Thymus (tissue), 11 donors: ENCODE measurements at regions not wholly inside any gene's neighbourhood (a gene's known extent, or its start where the extent isn't known, plus 50 kb on each side); places are given as distances from the start of the nearest gene placed in this dataset.

ENCODE experiments used
- DNase-seq, 9 donors: peaks; one replicate each; pipeline ENCODE4 v3.0.0-alpha.2; 2013; ENCODE audit warnings: low spot score in 9 of 9, low read depth in 6 of 9, missing footprints in 1 of 9
- H3K27ac ChIP-seq, 2 donors: one replicate each; pipeline ENCODE4 v1.5.1; 2013; ENCODE audit warnings: control low read depth in 1 of 2, low read depth in 1 of 2, low read length in 1 of 2, mild to moderate bottlenecking in 1 of 2, moderate library complexity in 1 of 2
- H3K27me3 ChIP-seq, 2 donors: one replicate each; pipeline ENCODE4 v1.5.1; 2013; ENCODE audit warnings: low read length in 1 of 2; ENCODE audit not compliant: control insufficient read depth in 2 of 2, insufficient read depth in 1 of 2
- H3K36me3 ChIP-seq, 2 donors: one replicate each; pipeline ENCODE4 v1.5.1; 2013; ENCODE audit warnings: low read length in 1 of 2, mild to moderate bottlenecking in 1 of 2, moderate library complexity in 1 of 2; ENCODE audit not compliant: control insufficient read depth in 2 of 2, insufficient read depth in 2 of 2
- H3K4me1 ChIP-seq, 2 donors: one replicate each; pipeline ENCODE4 v1.5.1; 2013; ENCODE audit warnings: low read length in 2 of 2; ENCODE audit not compliant: control insufficient read depth in 2 of 2, insufficient read depth in 2 of 2
- H3K4me3 ChIP-seq, 2 donors: one replicate each; pipeline ENCODE4 v1.5.1; 2013; ENCODE audit warnings: low read length in 2 of 2, control low read depth in 1 of 2, mild to moderate bottlenecking in 1 of 2
- H3K9me3 ChIP-seq, 2 donors: one replicate each; pipeline ENCODE4 v1.5.1; 2013; ENCODE audit warnings: low read length in 1 of 2, mild to moderate bottlenecking in 1 of 2; ENCODE audit not compliant: control insufficient read depth in 2 of 2, insufficient read depth in 1 of 2
- WGBS: extraction: QIAGEN DNeasy Blood & Tissue Kit; methylation state at CpG from one replicate; pipeline ENCODE4 v1.1.7; 2013; 5-methylcytosine and 5-hydroxymethylcytosine counted together
- donor health status: healthy.

- Histone ChIP-seq H3K9me3 (no peaks in the 10 kb centered on the region), H3K27me3 (no peaks in the 10 kb centered on the region), H3K36me3 (no peaks in the 10 kb centered on the region), H3K27ac (no peak overlapping the region), H3K4me3 (no peak overlapping the region), H3K4me1 (no peaks in the 10 kb centered on the region)
- no peak for DNase-seq
- 88% methylated on average over 2 of the region's 2 CpGs for WGBS
Observed at GRCh38 chr3:124293584-124293983, 301.7 kb upstream of the ROPN1 start.

GRCh38 chr3:124295362-124295761 is 303.4 kb upstream of the ROPN1 start:
- no peak overlapping the region for H3K27ac ChIP-seq
- no peak overlapping the region for H3K4me3 ChIP-seq
- H3K27me3 ChIP-seq = no peaks in the 10 kb centered on the region
- no peaks in the 10 kb centered on the region for H3K4me1 ChIP-seq
- no peaks in the 10 kb centered on the region for H3K36me3 ChIP-seq
- no peak for DNase-seq
- H3K9me3 ChIP-seq = no peaks in the 10 kb centered on the region
- 97% methylated on average over 3 of the region's 3 CpGs for WGBS

GRCh38 chr3:124296406-124296805 is 304.5 kb upstream of the ROPN1 start:
- 81% methylated on average over 7 of the region's 7 CpGs for WGBS

DNA sequence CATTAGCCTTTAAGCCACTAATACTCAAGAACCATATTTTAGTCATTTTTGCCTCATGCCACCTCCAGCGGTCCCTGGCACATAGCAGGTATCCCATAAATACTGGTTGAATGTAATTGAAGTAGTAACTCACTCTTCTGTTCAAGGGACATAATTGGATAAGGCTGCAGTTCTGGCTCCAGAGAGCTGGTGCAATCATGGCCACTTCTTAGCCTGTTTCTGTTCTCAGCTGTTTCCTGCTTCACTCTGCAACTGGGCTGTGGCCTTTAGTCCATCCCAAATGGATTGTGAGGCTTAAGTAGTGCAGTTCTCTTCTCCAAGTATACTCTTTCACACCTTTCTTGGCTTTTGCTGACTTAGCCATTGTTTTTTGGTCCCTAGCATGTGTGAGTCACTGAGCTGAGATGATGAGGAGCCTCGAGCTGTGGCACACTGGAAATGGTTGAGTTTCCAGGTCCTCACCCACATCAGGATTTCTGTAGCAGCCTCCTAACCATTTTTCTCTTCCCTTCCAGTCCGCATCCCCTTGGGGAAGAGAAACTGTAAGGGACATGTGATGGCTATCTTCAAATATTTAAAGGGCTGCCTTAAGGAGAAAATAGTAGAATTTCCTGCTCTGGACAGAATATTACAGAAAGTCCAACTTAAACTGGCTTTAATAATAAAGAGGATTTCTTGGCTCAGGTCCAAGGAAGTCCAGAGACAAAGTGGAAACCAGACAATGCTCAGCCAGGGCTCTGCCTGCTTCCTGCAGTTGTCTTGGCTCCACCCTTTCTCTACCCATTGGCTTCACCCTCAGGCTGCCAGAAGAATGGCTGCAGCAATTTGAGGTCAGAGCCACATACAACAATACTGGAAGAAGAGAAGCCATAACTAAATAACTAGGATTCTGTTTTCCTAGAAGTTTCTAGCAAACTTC is 305.4 kb upstream of the ROPN1 start:
- Histone ChIP-seq H3K27me3 (no peaks in the 10 kb centered on the region), H3K9me3 (no peaks in the 10 kb centered on the region), H3K4me3 (no peak overlapping the region), H3K4me1 (no peaks in the 10 kb centered on the region), H3K36me3 (no peaks in the 10 kb centered on the region), H3K27ac (no peak overlapping the region)
- no peak for DNase-seq
- 89% methylated on average over 3 of the region's 3 CpGs for WGBS

More at GRCh38 chr3:124296406-124296805, 304.5 kb upstream of the ROPN1 start:
- Histone ChIP-seq H3K27ac (no peak overlapping the region), H3K4me1 (no peaks in the 10 kb centered on the region), H3K4me3 (no peak overlapping the region), H3K27me3 (no peaks in the 10 kb centered on the region), H3K9me3 (no peaks in the 10 kb centered on the region), H3K36me3 (no peaks in the 10 kb centered on the region)
- no peak for DNase-seq

DNA sequence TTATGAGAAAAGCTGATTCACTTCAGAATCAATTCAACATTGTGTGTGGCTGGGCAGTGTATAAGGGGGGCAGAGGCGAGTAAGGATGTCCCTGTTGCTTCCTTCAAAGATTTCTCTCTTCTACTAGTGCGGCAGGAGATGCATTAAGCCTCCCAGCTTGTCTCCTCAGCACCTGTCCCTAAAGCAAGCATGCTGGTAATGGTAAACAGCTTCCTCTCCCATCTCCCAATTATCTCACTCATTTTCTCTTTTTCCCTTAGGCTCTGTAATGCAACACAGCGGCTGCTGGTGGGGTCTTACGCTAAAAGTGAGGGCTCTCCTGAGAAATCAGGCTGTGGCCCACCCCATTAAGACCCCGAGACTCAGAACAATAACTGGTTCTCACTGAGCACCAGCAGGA is 306.4 kb upstream of the ROPN1 start:
- Histone ChIP-seq H3K36me3 (no peaks in the 10 kb centered on the region), H3K9me3 (no peaks in the 10 kb centered on the region), H3K4me1 (no peaks in the 10 kb centered on the region), H3K4me3 (no peak overlapping the region), H3K27ac (no peak overlapping the region), H3K27me3 (no peaks in the 10 kb centered on the region)
- no peak for DNase-seq
- 96% methylated on average over 5 of the region's 5 CpGs for WGBS

GRCh38 chr3:124298951-124299350 is 307.0 kb upstream of the ROPN1 start:
- Histone ChIP-seq H3K36me3 (no peaks in the 10 kb centered on the region), H3K27ac (no peak overlapping the region), H3K27me3 (no peaks in the 10 kb centered on the region), H3K9me3 (no peaks in the 10 kb centered on the region), H3K4me1 (no peaks in the 10 kb centered on the region), H3K4me3 (no peak overlapping the region)
- 78% methylated on average over 6 of the region's 6 CpGs for WGBS
- no peak for DNase-seq

- WGBS = 100% methylated on average over 1 of the region's 1 CpG
Observed at GRCh38 chr3:124299831-124300230, 307.9 kb upstream of the ROPN1 start.

GRCh38 chr3:124300416-124300815 is 308.5 kb upstream of the ROPN1 start:
- no peak overlapping the region for H3K4me3 ChIP-seq
- no peaks in the 10 kb centered on the region for H3K9me3 ChIP-seq
- H3K36me3 ChIP-seq = no peaks in the 10 kb centered on the region
- H3K27ac ChIP-seq = no peak overlapping the region
- DNase-seq = no peak
- no peaks in the 10 kb centered on the region for H3K27me3 ChIP-seq
- 87% methylated on average over 4 of the region's 4 CpGs for WGBS
- no peaks in the 10 kb centered on the region for H3K4me1 ChIP-seq

More at GRCh38 chr3:124299831-124300230, 307.9 kb upstream of the ROPN1 start:
- DNase-seq = no peak
- H3K36me3 ChIP-seq = no peaks in the 10 kb centered on the region
- H3K4me1 ChIP-seq = no peaks in the 10 kb centered on the region
- no peak overlapping the region for H3K4me3 ChIP-seq
- H3K9me3 ChIP-seq = no peaks in the 10 kb centered on the region
- H3K27me3 ChIP-seq = no peaks in the 10 kb centered on the region
- H3K27ac ChIP-seq = no peak overlapping the region

DNA sequence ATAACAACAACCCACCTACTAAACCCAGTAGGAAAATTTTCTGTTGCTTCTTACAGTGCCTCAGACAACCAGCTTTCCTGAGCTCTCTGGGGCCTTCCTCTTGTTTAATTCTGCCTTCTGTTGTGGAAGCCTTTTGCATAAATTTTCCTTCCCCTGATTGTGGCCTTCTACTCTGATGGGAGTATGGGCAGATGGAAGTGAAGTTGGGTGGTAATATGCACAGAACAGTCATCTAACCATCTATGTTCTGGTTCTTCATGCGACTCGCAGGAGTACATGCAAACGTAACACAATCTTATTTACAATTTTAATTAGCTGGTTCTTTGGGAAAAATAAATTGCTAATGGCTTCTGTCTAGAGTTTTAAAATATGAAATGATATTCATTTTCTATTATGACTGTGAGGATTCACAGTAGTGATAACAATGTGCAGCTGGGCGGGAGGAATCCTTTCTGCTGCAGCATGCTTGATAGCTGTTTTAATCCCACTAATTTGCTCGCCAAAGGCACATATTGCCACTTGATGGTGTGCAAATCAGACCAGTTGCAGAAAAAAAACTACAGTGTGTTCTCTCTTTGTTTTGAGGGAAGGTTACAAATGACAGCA is 311.5 kb upstream of the ROPN1 start:
- DNase-seq = no peak
- no peak overlapping the region for H3K4me3 ChIP-seq
- H3K36me3 ChIP-seq = no peaks in the 10 kb centered on the region
- no peaks in the 10 kb centered on the region for H3K4me1 ChIP-seq
- no peaks in the 10 kb centered on the region for H3K9me3 ChIP-seq
- H3K27me3 ChIP-seq = no peaks in the 10 kb centered on the region
- WGBS = 97% methylated on average over 5 of the region's 5 CpGs
- H3K27ac ChIP-seq = no peak overlapping the region
